MM.1S (cell line): ENCODE measurements at regions not wholly inside any gene's neighbourhood (a gene's known extent, or its start where the extent isn't known, plus 50 kb on each side); places are given as distances from the start of the nearest gene placed in this dataset.

Source experiments
- DNase-seq: peaks from one replicate; pipeline ENCODE4 v3.0.0-alpha.2; 2015
- H2AFZ ChIP-seq: fragments of 300-600 bp; sonication (generic); 2 replicates; pipeline ENCODE4 v1.6.0; 2016; ENCODE audit warnings: antibody characterized with exemption, low read length
- H3F3A ChIP-seq: fragments of 300-600 bp; sonication (generic); 2 replicates; pipeline ENCODE4 v1.6.1; 2016; ENCODE audit warnings: mild to moderate bottlenecking, antibody characterized with exemption, low read length, moderate library complexity, mixed read lengths; ENCODE audit not compliant: insufficient read depth
- H3K27ac ChIP-seq: fragments of 300-600 bp; sonication (generic); 2 replicates; pipeline ENCODE4 v1.5.1; 2016; ENCODE audit warnings: mild to moderate bottlenecking, low read length
- H3K27me3 ChIP-seq: fragments of 300-600 bp; sonication (generic); replicated peaks from 2 replicates; pipeline ENCODE4 v1.6.0; 2016; ENCODE audit warnings: low read length; ENCODE audit not compliant: insufficient read depth
- H3K36me3 ChIP-seq: fragments of 300-600 bp; sonication (generic); replicated peaks from 2 replicates; pipeline ENCODE4 v1.6.1; 2016; ENCODE audit warnings: mild to moderate bottlenecking, low read length, mixed read lengths; ENCODE audit not compliant: insufficient read depth
- H3K4me1 ChIP-seq: fragments of 300-600 bp; sonication (generic); 2 replicates; pipeline ENCODE4 v1.6.1; 2016; ENCODE audit warnings: low read length, mixed read lengths
- H3K4me2 ChIP-seq: fragments of 300-600 bp; sonication (generic); 2 replicates; pipeline ENCODE4 v1.6.0; 2016; ENCODE audit warnings: low read depth, low read length
- H3K4me3 ChIP-seq: fragments of 300-600 bp; sonication (generic); 2 replicates; pipeline ENCODE4 v1.5.1; 2016; ENCODE audit warnings: low read length, mixed read lengths
- H3K79me2 ChIP-seq: fragments of 300-600 bp; sonication (generic); 2 replicates; pipeline ENCODE4 v1.6.1; 2016; ENCODE audit warnings: mixed run types, low read length, mixed read lengths
- H3K9ac ChIP-seq: fragments of 300-600 bp; sonication (generic); 2 replicates; pipeline ENCODE4 v1.6.1; 2016; ENCODE audit warnings: low read length, mixed read lengths
- H3K9me2 ChIP-seq: fragments of 300-600 bp; sonication (generic); replicated peaks from 2 replicates; pipeline ENCODE4 v1.6.1; 2016; ENCODE audit warnings: mild to moderate bottlenecking, low read length, mixed read lengths; ENCODE audit not compliant: insufficient read depth
- H3K9me3 ChIP-seq: fragments of 300-600 bp; sonication (generic); replicated peaks from 2 replicates; pipeline ENCODE4 v1.6.1; 2016; ENCODE audit warnings: mild to moderate bottlenecking, low read length, mixed read lengths; ENCODE audit not compliant: insufficient read depth
- H4K20me1 ChIP-seq: fragments of 300-600 bp; sonication (generic); 2 replicates; pipeline ENCODE4 v1.6.1; 2016; ENCODE audit warnings: mild to moderate bottlenecking, low read length, moderate library complexity, mixed read lengths; ENCODE audit not compliant: insufficient read depth
- EZH2 ChIP-seq: fragments of 300-600 bp; sonication (generic); optimal IDR thresholded peaks from 2 replicates; pipeline ENCODE3; 2017; ENCODE audit warnings: low read depth, mild to moderate bottlenecking, antibody characterized with exemption, low read length, mixed read lengths
- EZH2phosphoT487 ChIP-seq: fragments of 300-600 bp; sonication (generic); IDR thresholded peaks from 2 replicates; pipeline ENCODE4 v1.6.1; 2018; ENCODE audit warnings: antibody characterized with exemption, low read length
- TF ChIP-seq, protein P1 (sequence below): fragments of 300-600 bp; sonication (generic); IDR thresholded peaks from 2 replicates; pipeline ENCODE4 v1.5.1; 2016; ENCODE audit warnings: antibody characterized with exemption, low read length, mixed read lengths

DNA sequence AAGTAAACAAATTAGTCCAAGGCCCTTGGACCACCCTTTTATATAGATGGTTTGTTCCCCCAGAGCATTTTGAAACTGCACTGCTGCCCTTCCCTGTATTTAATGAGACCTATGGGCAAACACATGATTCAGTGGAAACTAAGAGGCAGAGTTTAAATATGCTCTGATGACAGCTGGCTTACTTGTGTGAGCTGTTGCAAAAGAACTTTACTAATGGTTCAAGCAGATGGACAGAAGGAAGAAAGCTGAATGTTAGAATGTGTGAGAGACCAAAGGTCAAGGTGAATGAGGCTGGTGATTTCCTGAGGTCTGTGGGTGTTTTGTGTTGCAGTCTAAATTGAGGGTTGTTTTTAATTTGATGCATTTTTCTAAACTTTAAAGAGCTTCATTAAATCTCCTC lies 123.0 kb upstream of the CEP162 start:
- no peak for DNase-seq
- Histone ChIP-seq H3K4me3 (no peak overlapping the region), H2AFZ (no peak overlapping the region), H3F3A (no peaks in the 10 kb centered on the region), H3K27me3 (no peaks in the 10 kb centered on the region), H3K27ac (no peak overlapping the region), H3K36me3 (no peaks in the 10 kb centered on the region), H3K4me1 (no peaks in the 10 kb centered on the region), H3K79me2 (no peaks in the 10 kb centered on the region), H3K4me2 (no peak overlapping the region), H3K9me3 (no peaks in the 10 kb centered on the region), H4K20me1 (no peaks in the 10 kb centered on the region), H3K9ac (no peak overlapping the region), H3K9me2 (no peaks in the 10 kb centered on the region)
- TF ChIP-seq EZH2phosphoT487 (no peak), EZH2 (no peak)
- TF ChIP-seq, protein P1, sequence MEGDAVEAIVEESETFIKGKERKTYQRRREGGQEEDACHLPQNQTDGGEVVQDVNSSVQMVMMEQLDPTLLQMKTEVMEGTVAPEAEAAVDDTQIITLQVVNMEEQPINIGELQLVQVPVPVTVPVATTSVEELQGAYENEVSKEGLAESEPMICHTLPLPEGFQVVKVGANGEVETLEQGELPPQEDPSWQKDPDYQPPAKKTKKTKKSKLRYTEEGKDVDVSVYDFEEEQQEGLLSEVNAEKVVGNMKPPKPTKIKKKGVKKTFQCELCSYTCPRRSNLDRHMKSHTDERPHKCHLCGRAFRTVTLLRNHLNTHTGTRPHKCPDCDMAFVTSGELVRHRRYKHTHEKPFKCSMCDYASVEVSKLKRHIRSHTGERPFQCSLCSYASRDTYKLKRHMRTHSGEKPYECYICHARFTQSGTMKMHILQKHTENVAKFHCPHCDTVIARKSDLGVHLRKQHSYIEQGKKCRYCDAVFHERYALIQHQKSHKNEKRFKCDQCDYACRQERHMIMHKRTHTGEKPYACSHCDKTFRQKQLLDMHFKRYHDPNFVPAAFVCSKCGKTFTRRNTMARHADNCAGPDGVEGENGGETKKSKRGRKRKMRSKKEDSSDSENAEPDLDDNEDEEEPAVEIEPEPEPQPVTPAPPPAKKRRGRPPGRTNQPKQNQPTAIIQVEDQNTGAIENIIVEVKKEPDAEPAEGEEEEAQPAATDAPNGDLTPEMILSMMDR = no peak

GRCh38 chr6:84349542-84349941 lies 122.1 kb upstream of the CEP162 start:
- H3F3A ChIP-seq = no peaks in the 10 kb centered on the region
- no peaks in the 10 kb centered on the region for H3K79me2 ChIP-seq
- H3K4me3 ChIP-seq = no peak overlapping the region
- H2AFZ ChIP-seq = no peak overlapping the region
- H4K20me1 ChIP-seq = no peaks in the 10 kb centered on the region
- DNase-seq = no peak
- no peaks in the 10 kb centered on the region for H3K9me3 ChIP-seq
- no peaks in the 10 kb centered on the region for H3K9me2 ChIP-seq
- H3K36me3 ChIP-seq = no peaks in the 10 kb centered on the region
- no peak overlapping the region for H3K4me2 ChIP-seq
- no peak overlapping the region for H3K27ac ChIP-seq
- TF ChIP-seq EZH2phosphoT487 = no peak
- no peak for TF ChIP-seq EZH2
- TF ChIP-seq, protein P1 = no peak
- no peaks in the 10 kb centered on the region for H3K27me3 ChIP-seq
- H3K4me1 ChIP-seq = no peaks in the 10 kb centered on the region
- no peak overlapping the region for H3K9ac ChIP-seq

- no peaks in the 10 kb centered on the region for H3F3A ChIP-seq
- no peaks in the 10 kb centered on the region for H3K79me2 ChIP-seq
- no peak overlapping the region for H3K4me3 ChIP-seq
- no peak for TF ChIP-seq EZH2
- TF ChIP-seq, protein P1 = no peak
- TF ChIP-seq EZH2phosphoT487 = no peak
- H3K27ac ChIP-seq = no peak overlapping the region
- H3K4me1 ChIP-seq = no peaks in the 10 kb centered on the region
- H3K9me2 ChIP-seq = no peaks in the 10 kb centered on the region
- H3K4me2 ChIP-seq = no peak overlapping the region
- no peaks in the 10 kb centered on the region for H3K27me3 ChIP-seq
- H2AFZ ChIP-seq = no peak overlapping the region
- H4K20me1 ChIP-seq = no peaks in the 10 kb centered on the region
- no peak for DNase-seq
- H3K9ac ChIP-seq = no peak overlapping the region
- H3K9me3 ChIP-seq = no peaks in the 10 kb centered on the region
- H3K36me3 ChIP-seq = no peaks in the 10 kb centered on the region
Measured at GRCh38 chr6:84348801-84349200, 121.4 kb upstream of the CEP162 start.
